K562 (cell line): ENCODE measurements at regions not wholly inside any gene's neighbourhood (a gene's known extent, or its start where the extent isn't known, plus 50 kb on each side); places are given as distances from the start of the nearest gene placed in this dataset.
A peak's percentile ranks its signal among the peaks of the same experiment; 100 is the strongest.

ENCODE experiments used
- CBFB ChIP-seq: sonication (generic); formaldehyde crosslinking; IDR thresholded peaks from 2 replicates; pipeline ENCODE4 v1.4.0; 2020; ENCODE audit warnings: mild to moderate bottlenecking, missing genetic modification reagents
- EP300 ChIP-seq: IDR thresholded peaks from 2 replicates; pipeline ENCODE4 v1.6.1; 2012; ENCODE audit warnings: low read length, improper control_type of control experiment
- FOXJ3 ChIP-seq: sonication (generic); formaldehyde crosslinking; IDR thresholded peaks from 2 replicates; pipeline ENCODE4 v1.4.0; 2020; ENCODE audit warnings: mild to moderate bottlenecking, missing genetic modification reagents
- ILF3 ChIP-seq: fragments of 450-650 bp; IDR thresholded peaks from 2 replicates; pipeline ENCODE4 v1.6.1; 2018; ENCODE audit warnings: antibody characterized with exemption, mild to moderate bottlenecking, moderate library complexity, borderline replicate concordance
- MAZ ChIP-seq, 2 experiments: fragments of 450-650 bp in 1 of 2; sonication (generic) in 1 of 2; formaldehyde crosslinking; IDR thresholded peaks in 1 of 2; conservative IDR thresholded peaks in 1 of 2; 2 replicates each; pipeline versions ENCODE4 v1.4.0 to v1.5.0; 2020; ENCODE audit warnings: mild to moderate bottlenecking in 1 of 2, missing genetic modification reagents in 1 of 2
- NFATC3 ChIP-seq: fragments of 450-650 bp; IDR thresholded peaks from 2 replicates; pipeline ENCODE4 v1.6.1; 2017; ENCODE audit warnings: mild to moderate bottlenecking
- NFYB ChIP-seq: IDR thresholded peaks from 2 replicates; pipeline ENCODE4 v1.6.1; 2011; ENCODE audit warnings: mild to moderate bottlenecking, moderate library complexity; ENCODE audit not compliant: insufficient read length; ENCODE audit errors: extremely low read depth
- TEAD2 ChIP-seq: fragments of 450-650 bp; IDR thresholded peaks from 2 replicates; pipeline ENCODE4 v1.6.1; 2016; ENCODE audit warnings: missing genetic modification characterization, control low read depth, missing compliant biosample characterization
- ZNF408 ChIP-seq: fragments of 250-450 bp; sonication (Bioruptor Pico); IDR thresholded peaks from 2 replicates; pipeline ENCODE4 v1.4.0; 2020; ENCODE audit warnings: low read depth, mild to moderate bottlenecking, moderate library complexity
- ZNF57 ChIP-seq: fragments of 450-650 bp; formaldehyde crosslinking; IDR thresholded peaks from 2 replicates; pipeline ENCODE4 v1.4.0; 2020; ENCODE audit warnings: mild to moderate bottlenecking, moderate library complexity
- TF ChIP-seq, protein P1 (sequence below): fragments of 250-450 bp; sonication (Bioruptor Pico); IDR thresholded peaks from 2 replicates; pipeline ENCODE4 v1.8.0; 2021; ENCODE audit warnings: moderate library complexity, mild to moderate bottlenecking, inconsistent platforms
- TF ChIP-seq, protein P2 (sequence below): sonication (generic); formaldehyde crosslinking; IDR thresholded peaks from 2 replicates; pipeline ENCODE4 v1.5.0; 2020; ENCODE audit warnings: missing genetic modification reagents
- TF ChIP-seq, protein P3 (sequence below): fragments of 200-600 bp; sonication (generic); IDR thresholded peaks from one replicate; pipeline ENCODE4 v1.6.1; 2012; ENCODE audit warnings: mild to moderate bottlenecking, low read depth, low read length, inconsistent platforms

DNA sequence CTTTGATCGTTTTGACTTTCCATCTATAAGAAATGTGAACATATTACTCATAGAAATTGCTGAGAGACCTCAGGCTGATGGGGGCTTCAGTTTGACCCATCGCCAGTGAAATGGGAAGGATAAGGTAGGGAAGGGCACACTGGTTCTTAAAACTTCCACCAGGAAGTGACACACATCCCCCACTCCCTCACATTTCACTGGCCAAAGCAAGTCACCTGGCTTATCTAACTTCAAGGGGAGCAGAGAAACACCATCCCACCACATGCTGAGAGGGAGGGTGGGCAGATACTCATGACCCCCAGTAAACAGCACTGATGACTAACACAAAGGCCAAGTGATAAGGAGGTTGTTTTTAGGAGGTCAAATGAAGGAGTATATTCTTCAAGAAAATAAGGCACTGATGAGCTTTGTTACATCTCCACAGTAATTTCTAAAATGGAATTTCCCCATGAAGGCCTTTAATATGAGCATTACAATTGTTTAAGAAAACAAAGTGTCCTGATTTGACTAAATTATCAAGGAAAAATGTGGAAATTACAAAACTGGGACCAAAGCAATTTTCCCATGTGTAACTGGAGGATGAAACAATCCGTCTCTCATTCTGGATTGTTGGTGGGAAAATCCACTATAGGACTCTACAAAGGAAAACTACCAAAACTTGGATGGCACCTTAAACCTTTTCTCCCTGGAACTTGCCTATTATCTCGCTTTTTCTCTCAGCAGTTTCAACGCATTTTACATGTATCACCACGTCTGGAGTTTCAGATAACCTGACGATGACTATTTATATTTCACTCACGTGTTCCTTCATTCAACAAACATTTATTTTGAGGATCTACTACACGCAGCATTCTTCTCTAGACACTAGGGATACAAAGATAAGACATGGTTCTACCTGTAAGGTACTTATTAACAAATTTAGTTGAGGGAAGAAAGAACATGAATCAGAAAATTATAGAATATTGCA, 91.8 kb upstream of the EEA1 start (continued):
- TF ChIP-seq, protein P1, sequence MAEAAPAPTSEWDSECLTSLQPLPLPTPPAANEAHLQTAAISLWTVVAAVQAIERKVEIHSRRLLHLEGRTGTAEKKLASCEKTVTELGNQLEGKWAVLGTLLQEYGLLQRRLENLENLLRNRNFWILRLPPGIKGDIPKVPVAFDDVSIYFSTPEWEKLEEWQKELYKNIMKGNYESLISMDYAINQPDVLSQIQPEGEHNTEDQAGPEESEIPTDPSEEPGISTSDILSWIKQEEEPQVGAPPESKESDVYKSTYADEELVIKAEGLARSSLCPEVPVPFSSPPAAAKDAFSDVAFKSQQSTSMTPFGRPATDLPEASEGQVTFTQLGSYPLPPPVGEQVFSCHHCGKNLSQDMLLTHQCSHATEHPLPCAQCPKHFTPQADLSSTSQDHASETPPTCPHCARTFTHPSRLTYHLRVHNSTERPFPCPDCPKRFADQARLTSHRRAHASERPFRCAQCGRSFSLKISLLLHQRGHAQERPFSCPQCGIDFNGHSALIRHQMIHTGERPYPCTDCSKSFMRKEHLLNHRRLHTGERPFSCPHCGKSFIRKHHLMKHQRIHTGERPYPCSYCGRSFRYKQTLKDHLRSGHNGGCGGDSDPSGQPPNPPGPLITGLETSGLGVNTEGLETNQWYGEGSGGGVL (CRISPR knock-in tag), result no peak
- TF ChIP-seq TEAD2 (tag), result no peak
- TF ChIP-seq ZNF57 (CRISPR knock-in tag), result no peak
- no peak for TF ChIP-seq MAZ (CRISPR knock-in tag; conservative IDR thresholded peaks at IDR 0.05 in 1 of 2, IDR thresholded peaks at IDR 0.05 in 1 of 2)
- TF ChIP-seq EP300, result peak; percentile 92
- no peak for TF ChIP-seq NFATC3
- no peak for TF ChIP-seq ILF3
- no peak for TF ChIP-seq ZNF408 (CRISPR knock-in tag)
- no peak for TF ChIP-seq FOXJ3
- TF ChIP-seq, protein P2, sequence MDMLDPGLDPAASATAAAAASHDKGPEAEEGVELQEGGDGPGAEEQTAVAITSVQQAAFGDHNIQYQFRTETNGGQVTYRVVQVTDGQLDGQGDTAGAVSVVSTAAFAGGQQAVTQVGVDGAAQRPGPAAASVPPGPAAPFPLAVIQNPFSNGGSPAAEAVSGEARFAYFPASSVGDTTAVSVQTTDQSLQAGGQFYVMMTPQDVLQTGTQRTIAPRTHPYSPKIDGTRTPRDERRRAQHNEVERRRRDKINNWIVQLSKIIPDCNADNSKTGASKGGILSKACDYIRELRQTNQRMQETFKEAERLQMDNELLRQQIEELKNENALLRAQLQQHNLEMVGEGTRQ (CRISPR knock-in tag), result no peak; the same call in 1 of the 2 replicates
- TF ChIP-seq, protein P3, sequence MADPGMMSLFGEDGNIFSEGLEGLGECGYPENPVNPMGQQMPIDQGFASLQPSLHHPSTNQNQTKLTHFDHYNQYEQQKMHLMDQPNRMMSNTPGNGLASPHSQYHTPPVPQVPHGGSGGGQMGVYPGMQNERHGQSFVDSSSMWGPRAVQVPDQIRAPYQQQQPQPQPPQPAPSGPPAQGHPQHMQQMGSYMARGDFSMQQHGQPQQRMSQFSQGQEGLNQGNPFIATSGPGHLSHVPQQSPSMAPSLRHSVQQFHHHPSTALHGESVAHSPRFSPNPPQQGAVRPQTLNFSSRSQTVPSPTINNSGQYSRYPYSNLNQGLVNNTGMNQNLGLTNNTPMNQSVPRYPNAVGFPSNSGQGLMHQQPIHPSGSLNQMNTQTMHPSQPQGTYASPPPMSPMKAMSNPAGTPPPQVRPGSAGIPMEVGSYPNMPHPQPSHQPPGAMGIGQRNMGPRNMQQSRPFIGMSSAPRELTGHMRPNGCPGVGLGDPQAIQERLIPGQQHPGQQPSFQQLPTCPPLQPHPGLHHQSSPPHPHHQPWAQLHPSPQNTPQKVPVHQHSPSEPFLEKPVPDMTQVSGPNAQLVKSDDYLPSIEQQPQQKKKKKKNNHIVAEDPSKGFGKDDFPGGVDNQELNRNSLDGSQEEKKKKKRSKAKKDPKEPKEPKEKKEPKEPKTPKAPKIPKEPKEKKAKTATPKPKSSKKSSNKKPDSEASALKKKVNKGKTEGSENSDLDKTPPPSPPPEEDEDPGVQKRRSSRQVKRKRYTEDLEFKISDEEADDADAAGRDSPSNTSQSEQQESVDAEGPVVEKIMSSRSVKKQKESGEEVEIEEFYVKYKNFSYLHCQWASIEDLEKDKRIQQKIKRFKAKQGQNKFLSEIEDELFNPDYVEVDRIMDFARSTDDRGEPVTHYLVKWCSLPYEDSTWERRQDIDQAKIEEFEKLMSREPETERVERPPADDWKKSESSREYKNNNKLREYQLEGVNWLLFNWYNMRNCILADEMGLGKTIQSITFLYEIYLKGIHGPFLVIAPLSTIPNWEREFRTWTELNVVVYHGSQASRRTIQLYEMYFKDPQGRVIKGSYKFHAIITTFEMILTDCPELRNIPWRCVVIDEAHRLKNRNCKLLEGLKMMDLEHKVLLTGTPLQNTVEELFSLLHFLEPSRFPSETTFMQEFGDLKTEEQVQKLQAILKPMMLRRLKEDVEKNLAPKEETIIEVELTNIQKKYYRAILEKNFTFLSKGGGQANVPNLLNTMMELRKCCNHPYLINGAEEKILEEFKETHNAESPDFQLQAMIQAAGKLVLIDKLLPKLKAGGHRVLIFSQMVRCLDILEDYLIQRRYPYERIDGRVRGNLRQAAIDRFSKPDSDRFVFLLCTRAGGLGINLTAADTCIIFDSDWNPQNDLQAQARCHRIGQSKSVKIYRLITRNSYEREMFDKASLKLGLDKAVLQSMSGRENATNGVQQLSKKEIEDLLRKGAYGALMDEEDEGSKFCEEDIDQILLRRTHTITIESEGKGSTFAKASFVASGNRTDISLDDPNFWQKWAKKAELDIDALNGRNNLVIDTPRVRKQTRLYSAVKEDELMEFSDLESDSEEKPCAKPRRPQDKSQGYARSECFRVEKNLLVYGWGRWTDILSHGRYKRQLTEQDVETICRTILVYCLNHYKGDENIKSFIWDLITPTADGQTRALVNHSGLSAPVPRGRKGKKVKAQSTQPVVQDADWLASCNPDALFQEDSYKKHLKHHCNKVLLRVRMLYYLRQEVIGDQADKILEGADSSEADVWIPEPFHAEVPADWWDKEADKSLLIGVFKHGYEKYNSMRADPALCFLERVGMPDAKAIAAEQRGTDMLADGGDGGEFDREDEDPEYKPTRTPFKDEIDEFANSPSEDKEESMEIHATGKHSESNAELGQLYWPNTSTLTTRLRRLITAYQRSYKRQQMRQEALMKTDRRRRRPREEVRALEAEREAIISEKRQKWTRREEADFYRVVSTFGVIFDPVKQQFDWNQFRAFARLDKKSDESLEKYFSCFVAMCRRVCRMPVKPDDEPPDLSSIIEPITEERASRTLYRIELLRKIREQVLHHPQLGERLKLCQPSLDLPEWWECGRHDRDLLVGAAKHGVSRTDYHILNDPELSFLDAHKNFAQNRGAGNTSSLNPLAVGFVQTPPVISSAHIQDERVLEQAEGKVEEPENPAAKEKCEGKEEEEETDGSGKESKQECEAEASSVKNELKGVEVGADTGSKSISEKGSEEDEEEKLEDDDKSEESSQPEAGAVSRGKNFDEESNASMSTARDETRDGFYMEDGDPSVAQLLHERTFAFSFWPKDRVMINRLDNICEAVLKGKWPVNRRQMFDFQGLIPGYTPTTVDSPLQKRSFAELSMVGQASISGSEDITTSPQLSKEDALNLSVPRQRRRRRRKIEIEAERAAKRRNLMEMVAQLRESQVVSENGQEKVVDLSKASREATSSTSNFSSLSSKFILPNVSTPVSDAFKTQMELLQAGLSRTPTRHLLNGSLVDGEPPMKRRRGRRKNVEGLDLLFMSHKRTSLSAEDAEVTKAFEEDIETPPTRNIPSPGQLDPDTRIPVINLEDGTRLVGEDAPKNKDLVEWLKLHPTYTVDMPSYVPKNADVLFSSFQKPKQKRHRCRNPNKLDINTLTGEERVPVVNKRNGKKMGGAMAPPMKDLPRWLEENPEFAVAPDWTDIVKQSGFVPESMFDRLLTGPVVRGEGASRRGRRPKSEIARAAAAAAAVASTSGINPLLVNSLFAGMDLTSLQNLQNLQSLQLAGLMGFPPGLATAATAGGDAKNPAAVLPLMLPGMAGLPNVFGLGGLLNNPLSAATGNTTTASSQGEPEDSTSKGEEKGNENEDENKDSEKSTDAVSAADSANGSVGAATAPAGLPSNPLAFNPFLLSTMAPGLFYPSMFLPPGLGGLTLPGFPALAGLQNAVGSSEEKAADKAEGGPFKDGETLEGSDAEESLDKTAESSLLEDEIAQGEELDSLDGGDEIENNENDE, result no peak
- TF ChIP-seq NFYB, result peak; percentile 28
- TF ChIP-seq CBFB, result no peak
